Stimulated activated CD8-positive, alpha-beta memory T cell treated with anti-CD3 and anti-CD28 coated beads, Interleukin-12 subunit alpha, Interleukin-12 subunit beta, amount 100 ng/mL, for 4 hours (primary cell): ENCODE measurements at regions not wholly inside any gene's neighbourhood (a gene's known extent, or its start where the extent isn't known, plus 50 kb on each side); places are given as distances from the start of the nearest gene placed in this dataset.

ENCODE experiments used
- DNase-seq: peaks from one replicate; pipeline ENCODE4 v3.0.0-alpha.2; 2020; ENCODE audit warnings: low read depth

DNA sequence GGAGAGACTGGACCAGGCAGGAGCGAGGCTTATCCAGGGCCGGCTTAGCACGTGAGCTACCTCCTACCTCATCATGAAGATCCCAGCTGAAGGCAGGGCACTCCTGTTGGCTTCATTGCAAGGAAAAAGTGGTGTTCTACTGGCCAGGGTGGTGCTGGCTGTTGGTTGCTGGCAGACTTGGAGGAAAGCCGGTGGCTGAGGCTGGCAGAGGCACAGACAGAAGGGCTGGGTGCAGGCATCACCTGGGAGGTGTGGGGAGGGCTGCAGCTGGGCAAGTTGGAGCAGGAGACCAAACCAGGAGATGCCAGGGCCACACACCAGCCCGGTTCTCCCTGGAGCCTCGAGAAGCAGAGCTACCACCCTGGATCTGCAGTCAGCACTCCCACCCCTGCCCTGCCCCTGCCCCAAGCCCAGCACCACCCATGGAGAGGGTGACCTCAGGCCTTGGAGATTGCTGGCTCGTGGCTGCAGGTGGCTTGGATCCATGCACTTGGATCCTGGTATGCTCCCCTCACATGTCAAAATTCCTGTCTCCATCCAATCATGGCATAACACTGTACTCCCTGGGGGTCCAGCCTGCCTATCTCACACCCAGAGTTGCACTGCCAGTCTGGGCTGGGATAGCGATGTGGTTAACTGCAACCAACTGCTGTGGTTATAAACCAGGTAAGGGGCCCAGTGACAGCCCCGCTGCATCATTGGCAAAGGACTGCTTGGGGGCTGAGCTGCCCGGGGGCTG, 49.7 kb downstream of the GLI2 start:
- no peak for DNase-seq

- DNase-seq = no peak
These were observed 50.6 kb downstream of the GLI2 start for GRCh38 chr2:120786038-120786960.

GRCh38 chr2:120787111-120787821, 51.6 kb downstream of the GLI2 start:
- no peak for DNase-seq

- no peak for DNase-seq
These were observed 52.4 kb downstream of the GLI2 start for GRCh38 chr2:120787822-120788700.

GRCh38 chr2:120791243-120791961, 55.7 kb downstream of the GLI2 start:
- no peak for DNase-seq

GRCh38 chr2:120791962-120792297, 56.3 kb downstream of the GLI2 start:
- DNase-seq = no peak

GRCh38 chr2:120793682-120794403, 58.2 kb downstream of the GLI2 start:
- no peak for DNase-seq

DNA sequence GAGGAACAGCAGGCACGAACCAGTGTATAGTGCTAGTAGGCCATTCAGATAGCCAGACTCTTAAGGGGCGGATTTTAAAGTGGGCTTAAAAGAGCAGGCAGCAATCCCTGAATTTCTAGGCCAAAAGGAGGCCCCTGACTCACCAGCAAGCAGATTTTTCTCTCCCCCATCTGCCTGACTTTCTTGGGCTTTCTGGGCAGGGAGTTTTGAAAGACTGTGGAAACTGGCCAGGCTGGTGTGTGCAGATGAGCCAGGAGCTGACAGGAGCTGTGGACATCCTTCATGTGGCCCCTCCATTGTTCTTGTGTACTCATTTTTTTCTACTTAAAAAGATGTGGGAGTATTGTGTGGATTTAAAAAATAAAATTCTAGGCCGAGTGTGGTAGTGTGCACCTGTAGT, 59.0 kb downstream of the GLI2 start:
- no peak for DNase-seq

GRCh38 chr2:120796094-120796493, 60.4 kb downstream of the GLI2 start:
- DNase-seq = no peak

DNA sequence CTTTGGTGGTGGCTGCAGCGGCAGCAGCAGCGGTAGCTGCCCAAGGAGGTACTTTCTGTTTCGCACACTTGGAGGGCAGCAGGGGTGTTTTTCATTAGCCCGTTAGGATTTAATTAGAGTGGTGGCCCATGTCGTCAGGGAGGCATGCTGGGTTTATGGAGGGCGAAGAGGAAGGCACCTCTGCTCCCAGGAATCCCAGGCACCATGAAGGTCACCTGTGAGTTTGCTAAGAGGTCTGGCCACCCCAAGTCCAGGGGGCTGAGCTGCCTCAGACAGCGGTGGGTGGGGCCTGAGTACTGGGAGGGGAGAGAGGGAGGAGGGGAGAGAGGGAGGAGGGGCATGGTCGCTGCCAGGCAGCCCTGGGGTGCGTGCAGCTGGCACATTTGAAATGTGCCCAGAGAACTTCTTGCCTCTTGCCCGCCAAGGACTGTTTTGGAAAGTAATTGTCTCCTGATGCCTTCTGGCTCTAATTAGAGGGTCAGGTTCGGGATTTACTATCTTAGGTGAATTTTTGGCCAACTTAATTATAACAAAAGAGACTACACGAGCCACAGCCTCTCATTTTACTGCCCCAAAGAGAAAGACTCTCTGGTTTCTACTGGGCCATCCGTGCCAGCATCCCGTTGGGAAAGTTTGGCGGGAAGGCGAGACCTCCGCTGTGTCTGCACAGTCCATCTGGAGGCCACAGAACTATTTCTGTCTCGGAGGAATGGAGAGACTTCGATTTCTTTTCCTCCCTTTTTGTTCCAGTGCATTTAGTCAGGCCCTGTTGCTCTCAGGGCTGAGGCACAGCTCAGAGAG, 62.0 kb downstream of the GLI2 start:
- no peak for DNase-seq

GRCh38 chr2:120798567-120799247, 63.0 kb downstream of the GLI2 start:
- no peak for DNase-seq

GRCh38 chr2:120802158-120802557, 66.5 kb downstream of the GLI2 start:
- no peak for DNase-seq

GRCh38 chr2:120802867-120803484, 67.3 kb downstream of the GLI2 start:
- no peak for DNase-seq

- no peak for DNase-seq
These were observed 68.2 kb downstream of the GLI2 start for GRCh38 chr2:120803764-120804335.

DNA sequence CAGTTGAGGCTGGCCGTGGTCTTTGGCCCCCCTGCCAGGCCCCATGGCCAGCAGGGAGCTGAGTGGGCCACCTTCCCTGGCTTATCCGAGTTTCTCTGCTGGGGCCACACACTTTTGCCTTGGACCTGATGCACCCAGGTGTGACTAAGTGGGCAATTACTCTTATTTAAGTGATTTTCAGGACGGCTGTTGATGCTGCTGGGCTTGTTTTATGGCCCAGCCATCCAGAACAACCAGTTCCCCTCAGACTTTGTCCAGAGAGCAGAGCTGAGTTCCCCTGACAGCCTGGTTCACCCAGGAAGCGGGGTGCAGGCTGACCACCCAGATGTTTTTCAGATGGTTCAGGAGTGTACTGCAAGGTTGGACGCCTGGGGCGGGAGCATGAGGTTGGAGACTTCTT, 68.8 kb downstream of the GLI2 start:
- DNase-seq = no peak

DNA sequence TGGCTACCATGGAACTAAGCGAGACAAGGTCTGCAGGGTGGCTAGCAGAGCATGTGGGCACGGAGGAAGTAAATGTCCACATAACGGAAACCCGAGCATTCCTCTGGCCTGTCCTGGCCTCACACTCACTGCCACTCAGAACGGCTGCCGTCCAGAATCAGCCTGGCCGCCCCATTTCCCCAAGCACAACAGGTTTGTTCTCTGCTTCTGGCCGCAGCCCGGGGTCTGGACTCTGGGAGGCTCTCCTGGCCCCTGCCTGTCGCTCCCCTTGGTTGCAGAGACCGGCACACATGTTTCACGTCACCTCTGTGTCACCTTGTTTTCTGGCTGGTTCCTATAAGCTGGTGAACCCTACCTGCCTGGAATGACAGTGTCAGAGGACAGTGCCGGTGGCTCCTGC, 69.3 kb downstream of the GLI2 start:
- DNase-seq = no peak

- no peak for DNase-seq
These were observed 69.9 kb downstream of the GLI2 start for GRCh38 chr2:120805602-120806001.

GRCh38 chr2:120807751-120808150, 72.1 kb downstream of the GLI2 start:
- no peak for DNase-seq
